ENCODE measurements at regions not wholly inside any gene's neighbourhood (a gene's known extent, or its start where the extent isn't known, plus 50 kb on each side); places are given as distances from the start of the nearest gene placed in this dataset. TPM values are rescaled to one million over a fixed set of nuclear protein-coding genes. Genes with fewer than 3 reads are reported as not detected.

- DNase-seq (ENCODE audit: low spot score): no peak
Observed at GRCh38 chr2:212619954-212620353, 81.4 kb upstream of the ERBB4 start.

- no peak for DNase-seq (ENCODE audit: low spot score)
Observed at GRCh38 chr2:212618636-212619035, 80.0 kb upstream of the ERBB4 start.

DNA sequence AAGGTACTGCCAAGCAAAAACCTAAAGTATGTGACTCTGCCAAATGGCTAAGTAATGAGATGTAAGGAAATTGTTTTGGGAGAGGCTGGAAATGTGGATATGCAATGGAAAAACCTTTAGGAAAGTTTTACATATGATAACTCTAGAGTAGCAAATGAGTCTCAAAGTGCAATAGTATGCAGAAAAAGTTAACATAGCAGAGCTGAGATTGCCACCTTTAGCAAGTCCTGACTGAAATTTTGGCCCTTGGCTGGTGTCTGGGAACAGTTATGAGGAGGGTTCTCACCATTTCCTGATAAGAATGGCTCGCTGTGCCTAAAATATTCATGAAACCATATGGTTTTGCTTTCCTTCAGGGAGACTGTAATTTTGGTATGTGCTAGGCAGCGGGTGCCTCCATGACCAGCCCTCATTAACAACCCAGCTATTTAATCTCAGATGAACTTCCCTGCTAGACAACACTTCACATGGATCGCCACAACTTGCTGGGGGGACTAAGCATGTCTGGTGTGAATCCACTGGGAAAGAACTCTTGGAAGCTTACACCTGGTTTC is 72.3 kb upstream of the ERBB4 start:
- DNase-seq (ENCODE audit: low spot score): no peak

GRCh38 chr2:212609479-212609878 is 70.9 kb upstream of the ERBB4 start:
- no peak for DNase-seq (ENCODE audit: low spot score)

- no peak for DNase-seq (ENCODE audit: low spot score)
Observed at GRCh38 chr2:212607080-212607479, 68.5 kb upstream of the ERBB4 start.

- no peak for DNase-seq (ENCODE audit: low spot score)
Observed at GRCh38 chr2:212606232-212606631, 67.6 kb upstream of the ERBB4 start.

GRCh38 chr2:212596688-212597087 is 58.1 kb upstream of the ERBB4 start:
- DNase-seq (ENCODE audit: low spot score): no peak

DNA sequence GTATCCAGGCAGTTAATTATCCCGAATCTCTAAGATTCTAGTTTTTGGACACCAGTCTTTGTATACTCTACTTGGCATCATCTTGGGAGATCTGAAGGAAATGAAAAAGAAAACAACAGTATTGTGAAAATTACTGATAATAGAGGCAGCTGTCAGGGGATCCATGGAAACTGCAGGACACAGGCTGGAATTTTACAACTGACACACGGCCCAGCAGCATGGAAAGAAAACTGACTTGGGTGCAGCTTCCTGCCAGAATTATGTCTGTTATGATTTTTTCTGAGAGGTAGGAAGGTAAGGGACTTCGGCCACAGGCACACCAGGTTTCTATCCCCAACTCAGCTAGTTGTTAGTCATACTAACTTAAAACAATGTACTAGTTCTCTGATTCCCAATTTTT is 57.7 kb upstream of the ERBB4 start:
- DNase-seq (ENCODE audit: low spot score): no peak

DNA sequence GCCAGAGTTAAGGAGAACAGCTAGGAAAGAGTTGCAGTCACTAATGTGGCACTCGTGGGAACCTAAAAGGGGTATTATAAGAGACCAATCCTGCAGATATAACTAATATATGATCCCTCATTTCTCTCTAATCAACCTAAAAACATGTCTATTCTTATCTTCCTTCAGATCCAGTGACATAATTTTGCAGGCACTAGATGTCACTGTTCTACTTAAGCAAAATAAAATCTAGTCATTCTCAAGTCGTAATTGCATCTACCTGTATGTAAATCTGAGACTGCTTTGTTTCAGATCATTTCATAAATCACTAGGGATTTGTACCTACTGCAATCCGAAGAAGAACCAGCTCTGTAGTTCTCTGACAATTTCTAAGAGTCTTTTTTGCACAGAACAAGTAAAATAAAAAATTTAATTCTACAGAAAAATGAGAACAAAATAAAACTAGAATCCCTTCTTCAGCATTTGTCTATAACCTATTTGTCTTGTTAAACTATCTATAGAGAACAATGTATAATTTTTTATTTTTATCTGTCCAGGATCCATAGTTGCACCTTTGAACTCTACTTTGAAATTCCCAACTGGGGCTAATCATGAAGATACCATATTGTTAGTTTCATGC is 56.5 kb upstream of the ERBB4 start:
- no peak for DNase-seq (ENCODE audit: low spot score)

DNA sequence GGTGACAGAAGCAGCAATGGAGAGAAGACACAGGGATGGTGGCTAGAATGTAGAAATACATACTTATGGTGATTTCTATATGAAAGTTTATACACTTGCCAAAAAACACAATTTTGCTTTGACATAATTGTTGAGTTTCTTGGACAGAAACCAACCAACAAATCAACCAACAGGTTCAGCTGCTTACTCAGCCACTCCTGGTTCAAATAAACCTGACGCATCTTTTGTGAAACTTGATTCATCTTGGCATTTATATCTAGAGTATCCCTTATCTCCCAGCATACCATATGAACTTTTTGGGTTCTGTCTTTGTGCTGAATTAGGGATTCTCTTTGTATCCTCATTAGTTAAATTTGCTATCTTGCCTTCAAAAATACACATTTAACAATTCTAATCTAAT is 54.1 kb upstream of the ERBB4 start:
- no peak for DNase-seq (ENCODE audit: low spot score)

Small RNA genes lying in the stretch of these regions (microRNA-seq; reads per million reads assigned to microRNA genes)
- gene MIR4776-1 (ENCODE audit: borderline number of aligned reads): not detected
- gene MIR4776-2 (ENCODE audit: borderline number of aligned reads): not detected

Measured in mesenteric fat pad (tissue), 1 donor.